Upper lobe of left lung (tissue), 6 donors: ENCODE measurements at regions not wholly inside any gene's neighbourhood (a gene's known extent, or its start where the extent isn't known, plus 50 kb on each side); places are given as distances from the start of the nearest gene placed in this dataset.

Source experiments
- ATAC-seq, 2 donors: fragments of 200-7000 bp; cut with Tn5 transposase; one replicate each; pipeline ENCODE4 v1.9.1; 2022; ENCODE audit warnings: mild to moderate bottlenecking in 2 of 2, moderate library complexity in 2 of 2; ENCODE audit not compliant: low FRiP score in 2 of 2
- DNase-seq, 2 donors: peaks; one replicate each; pipeline ENCODE4 v3.0.0-alpha.2; 2019 to 2020
- H3K27ac ChIP-seq, 4 donors: fragments of 200-600 bp; sonication (generic); one replicate each; pipeline ENCODE4 v1.5.1; 2016 to 2019
- H3K27me3 ChIP-seq, 4 donors: fragments of 200-600 bp; sonication (generic); one replicate each; pipeline ENCODE4 v1.5.1; 2017 to 2019
- H3K36me3 ChIP-seq, 4 donors: fragments of 200-600 bp; sonication (generic); one replicate each; pipeline ENCODE4 v1.5.1; 2016 to 2019
- H3K4me1 ChIP-seq, 4 donors: fragments of 200-600 bp; sonication (generic); one replicate each; pipeline ENCODE4 v1.5.1; 2018 to 2019
- H3K4me3 ChIP-seq, 4 donors: fragments of 200-600 bp; sonication (generic); one replicate each; pipeline ENCODE4 v1.5.1; 2017 to 2019; ENCODE audit warnings: mild to moderate bottlenecking in 2 of 4, moderate library complexity in 1 of 4
- H3K9me3 ChIP-seq, 4 donors: fragments of 200-600 bp; sonication (generic); one replicate each; pipeline ENCODE4 v1.5.1; 2018 to 2019
- CTCF ChIP-seq, 6 experiments: fragments of 450-650 bp in 4 of 6; fragments of 200-600 bp in 2 of 6; sonication (generic) in 2 of 6; IDR thresholded peaks; one replicate each; pipeline ENCODE4 v1.5.1; 2016 to 2019; ENCODE audit warnings: antibody characterized with exemption in 6 of 6
- EP300 ChIP-seq, 4 donors: sonication (generic); formaldehyde crosslinking; IDR thresholded peaks; one replicate each; pipeline ENCODE4 v1.5.1; 2017; ENCODE audit warnings: antibody characterized with exemption in 4 of 4, control low read depth in 2 of 4
- POLR2A ChIP-seq, 4 donors: fragments of 450-650 bp; IDR thresholded peaks; one replicate each; pipeline ENCODE4 v1.5.1; 2016 to 2017; ENCODE audit warnings: antibody characterized with exemption in 4 of 4, mild to moderate bottlenecking in 2 of 4
- POLR2AphosphoS5 ChIP-seq, 2 donors: sonication (generic); formaldehyde crosslinking; IDR thresholded peaks; one replicate each; pipeline ENCODE4 v1.5.1; 2017; ENCODE audit warnings: antibody characterized with exemption in 2 of 2
- WGBS, 2 donors: methylation state at CpG; one replicate each; pipeline ENCODE4 v1.1.5; 2017 to 2018; 5-methylcytosine and 5-hydroxymethylcytosine counted together
- donor health status: DM: no; HTN: no; CAD: no; lungs with moderate emphysema.
- donor health status: DM: no; HTN: yes; CAD: no; lungs with severe emphysema.

GRCh38 chr7:13386741-13387140 lies 602.7 kb downstream of the ETV1 start:
- Histone ChIP-seq H3K4me1 (no peaks in the 10 kb centered on the region), H3K27me3 (no peaks in the 10 kb centered on the region), H3K9me3 (no peaks in the 10 kb centered on the region), H3K36me3 (no peaks in the 10 kb centered on the region), H3K27ac (no peak overlapping the region), H3K4me3 (no peak overlapping the region)
- WGBS, 2 donors, result 65 to 85% methylated on average over 1 of the region's 1 CpG
- no peak for ATAC-seq
- DNase-seq, result no peak
- TF ChIP-seq CTCF (IDR thresholded peaks at IDR 0.05) (no peak), EP300 (IDR thresholded peaks at IDR 0.05) (no peak), POLR2AphosphoS5 (IDR thresholded peaks at IDR 0.05) (no peak), POLR2A (IDR thresholded peaks at IDR 0.05) (no peak)

GRCh38 chr7:13407911-13408310 lies 581.6 kb downstream of the ETV1 start:
- ATAC-seq (no peak), DNase-seq (no peak)
- H3K4me1 ChIP-seq, result no peaks in the 10 kb centered on the region
- TF ChIP-seq CTCF (IDR thresholded peaks at IDR 0.05), result no peak
- TF ChIP-seq EP300 (IDR thresholded peaks at IDR 0.05), result no peak
- no peak for TF ChIP-seq POLR2A (IDR thresholded peaks at IDR 0.05)
- no peak for TF ChIP-seq POLR2AphosphoS5 (IDR thresholded peaks at IDR 0.05)
- H3K27me3 ChIP-seq, result no peaks in the 10 kb centered on the region
- no peak overlapping the region for H3K27ac ChIP-seq
- 72 to 79% methylated on average over 2 of the region's 2 CpGs for WGBS, 2 donors
- no peaks in the 10 kb centered on the region for H3K36me3 ChIP-seq
- no peak overlapping the region for H3K4me3 ChIP-seq
- no peaks in the 10 kb centered on the region for H3K9me3 ChIP-seq

DNA sequence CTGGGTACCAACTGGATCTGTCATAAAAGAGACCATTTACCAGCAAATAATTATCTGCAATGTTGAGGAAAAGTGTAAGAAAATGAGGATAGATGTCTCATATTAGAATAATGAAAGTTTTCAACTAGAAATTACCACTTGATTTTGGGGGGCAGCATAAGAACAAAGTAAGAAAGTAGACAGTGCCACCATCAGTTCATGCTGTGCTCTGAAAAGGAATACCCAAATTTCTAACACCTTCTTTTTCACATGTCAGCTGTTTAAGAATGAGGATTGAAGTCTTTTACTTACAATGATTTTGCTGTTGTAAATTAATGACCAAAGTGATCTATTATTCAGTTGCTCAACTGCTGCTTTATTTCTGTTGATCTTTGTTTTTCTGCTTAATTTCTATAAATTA lies 578.3 kb downstream of the ETV1 start:
- no peak for ATAC-seq
- Histone ChIP-seq H3K27me3 (no peaks in the 10 kb centered on the region), H3K27ac (no peak overlapping the region), H3K9me3 (no peaks in the 10 kb centered on the region), H3K36me3 (no peaks in the 10 kb centered on the region), H3K4me3 (no peak overlapping the region), H3K4me1 (no peaks in the 10 kb centered on the region)
- no peak for TF ChIP-seq EP300 (IDR thresholded peaks at IDR 0.05)
- no peak for TF ChIP-seq POLR2A (IDR thresholded peaks at IDR 0.05)
- DNase-seq, result no peak

DNA sequence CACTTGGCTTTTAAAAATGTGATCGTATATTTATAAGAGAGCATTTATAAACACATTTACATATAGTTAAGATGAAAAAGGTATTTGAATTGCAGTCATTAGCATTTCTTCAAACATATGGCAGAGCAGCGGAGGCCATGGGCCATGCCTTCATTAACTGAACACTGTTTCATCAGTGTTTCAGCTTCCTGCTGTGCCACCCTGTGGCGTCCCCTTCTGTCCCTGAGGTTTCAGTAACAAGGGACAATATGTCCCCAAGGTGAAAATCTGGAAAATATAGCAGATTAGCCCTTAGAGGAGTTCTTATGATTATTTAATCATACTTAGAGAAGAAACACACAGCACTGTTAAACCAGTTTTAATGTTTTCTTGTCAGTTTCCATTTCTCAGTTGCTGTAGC lies 577.8 kb downstream of the ETV1 start:
- no peaks in the 10 kb centered on the region for H3K9me3 ChIP-seq
- H3K27ac ChIP-seq, result no peak overlapping the region
- no peaks in the 10 kb centered on the region for H3K36me3 ChIP-seq
- no peak for ATAC-seq
- 79% methylated on average over 3 of the region's 3 CpGs for WGBS, 2 donors
- DNase-seq, result no peak
- H3K4me3 ChIP-seq, result no peak overlapping the region
- no peak for TF ChIP-seq POLR2A (IDR thresholded peaks at IDR 0.05)
- no peak for TF ChIP-seq CTCF (IDR thresholded peaks at IDR 0.05)
- no peak for TF ChIP-seq EP300 (IDR thresholded peaks at IDR 0.05)
- no peak for TF ChIP-seq POLR2AphosphoS5 (IDR thresholded peaks at IDR 0.05)
- H3K4me1 ChIP-seq, result no peaks in the 10 kb centered on the region
- no peaks in the 10 kb centered on the region for H3K27me3 ChIP-seq

- DNase-seq (no peak), ATAC-seq (no peak)
- Histone ChIP-seq H3K27me3 (no peaks in the 10 kb centered on the region), H3K9me3 (no peaks in the 10 kb centered on the region), H3K4me1 (no peaks in the 10 kb centered on the region), H3K4me3 (no peak overlapping the region), H3K36me3 (no peaks in the 10 kb centered on the region), H3K27ac (no peak overlapping the region)
- no peak for TF ChIP-seq POLR2A (IDR thresholded peaks at IDR 0.05)
- no peak for TF ChIP-seq EP300 (IDR thresholded peaks at IDR 0.05)
- TF ChIP-seq POLR2AphosphoS5 (IDR thresholded peaks at IDR 0.05), result no peak
- no peak for TF ChIP-seq CTCF (IDR thresholded peaks at IDR 0.05)
These were observed 575.3 kb downstream of the ETV1 start for GRCh38 chr7:13414181-13414580.
